ENCODE measurements at regions not wholly inside any gene's neighbourhood (a gene's known extent, or its start where the extent isn't known, plus 50 kb on each side); places are given as distances from the start of the nearest gene placed in this dataset.

- TF ChIP-seq CTCF (optimal IDR thresholded peaks at IDR 0.05 in 1 of 3, IDR thresholded peaks at IDR 0.05 in 1 of 3, conservative IDR thresholded peaks at IDR 0.05 in 1 of 3; ENCODE audit: extremely low read depth in 1 of 3, insufficient read depth in 2 of 3, low read length in 3 of 3) (no peak), EZH2 (IDR thresholded peaks at IDR 0.05; ENCODE audit: low read length) (no peak)
Measured at GRCh38 chrX:40950546-40950945, 134.7 kb upstream of the USP9X start.

All from keratinocyte (primary cell).